Duodenal mucosa (tissue), 2 donors: ENCODE measurements at regions not wholly inside any gene's neighbourhood (a gene's known extent, or its start where the extent isn't known, plus 50 kb on each side); places are given as distances from the start of the nearest gene placed in this dataset.
"Not testable (repeated sequence)": the region's sequence is repeated elsewhere in the genome, so short reads cannot be mapped to it uniquely, and the experiment has no call there.

ENCODE experiments used
- H3K27ac ChIP-seq: one replicate; pipeline ENCODE4 v1.7.0; 2013; ENCODE audit warnings: low read depth, low read length
- H3K27me3 ChIP-seq, 2 donors: one replicate each; pipeline ENCODE4 v1.7.0; 2013; ENCODE audit warnings: low read length in 2 of 2, control low read depth in 1 of 2; ENCODE audit not compliant: insufficient read depth in 2 of 2, control insufficient read depth in 1 of 2
- H3K36me3 ChIP-seq, 2 donors: one replicate each; pipeline ENCODE4 v1.7.0; 2013; ENCODE audit warnings: low read length in 2 of 2, control low read depth in 1 of 2; ENCODE audit not compliant: insufficient read depth in 2 of 2, control insufficient read depth in 1 of 2
- H3K4me1 ChIP-seq, 2 donors: one replicate each; pipeline ENCODE4 v1.7.0; 2013; ENCODE audit warnings: low read length in 2 of 2, control low read depth in 1 of 2; ENCODE audit not compliant: insufficient read depth in 2 of 2, control insufficient read depth in 1 of 2
- H3K4me3 ChIP-seq, 2 donors: one replicate each; pipeline ENCODE4 v1.7.0; 2013; ENCODE audit warnings: low read length in 2 of 2, low read depth in 1 of 2
- H3K9ac ChIP-seq, 2 donors: one replicate each; pipeline ENCODE4 v1.7.0; 2013; ENCODE audit warnings: low read length in 2 of 2, low read depth in 1 of 2
- H3K9me3 ChIP-seq, 2 donors: one replicate each; pipeline ENCODE4 v1.7.0; 2013; ENCODE audit warnings: low read length in 2 of 2, control low read depth in 1 of 2; ENCODE audit not compliant: control insufficient read depth in 1 of 2

- Histone ChIP-seq H3K9me3 (no peaks in the 10 kb centered on the region), H3K4me1 (no peaks in the 10 kb centered on the region), H3K36me3 (no peaks in the 10 kb centered on the region)
Measured at GRCh38 chr3:71987828-71988227, 202.9 kb upstream of the PROK2 start.

GRCh38 chr3:71987089-71987735, 202.3 kb upstream of the PROK2 start:
- no peaks in the 10 kb centered on the region for H3K4me1 ChIP-seq
- no peaks in the 10 kb centered on the region for H3K9me3 ChIP-seq
- no peak overlapping the region for H3K4me3 ChIP-seq
- H3K36me3 ChIP-seq: no peaks in the 10 kb centered on the region
- H3K27me3 ChIP-seq: no peaks in the 10 kb centered on the region
- no peak overlapping the region for H3K9ac ChIP-seq
- no peak overlapping the region for H3K27ac ChIP-seq

More at GRCh38 chr3:71987828-71988227, 202.9 kb upstream of the PROK2 start:
- Histone ChIP-seq H3K27me3 (no peaks in the 10 kb centered on the region), H3K9ac (no peak overlapping the region), H3K27ac (no peak overlapping the region), H3K4me3 (no peak overlapping the region)

- H3K27ac ChIP-seq: no peak overlapping the region
- no peaks in the 10 kb centered on the region for H3K4me1 ChIP-seq
- H3K36me3 ChIP-seq: no peaks in the 10 kb centered on the region
- H3K9ac ChIP-seq: no peak overlapping the region
- H3K9me3 ChIP-seq: no peaks in the 10 kb centered on the region
- H3K27me3 ChIP-seq: no peaks in the 10 kb centered on the region
- no peak overlapping the region for H3K4me3 ChIP-seq
Measured at GRCh38 chr3:71986606-71987005, 201.7 kb upstream of the PROK2 start.

GRCh38 chr3:71984843-71985613, 200.1 kb upstream of the PROK2 start:
- Histone ChIP-seq H3K27me3 (no peaks in the 10 kb centered on the region), H3K4me1 (no peaks in the 10 kb centered on the region), H3K9ac (no peak overlapping the region), H3K4me3 (no peak overlapping the region), H3K36me3 (no peaks in the 10 kb centered on the region), H3K9me3 (no peaks in the 10 kb centered on the region), H3K27ac (no peak overlapping the region)

- Histone ChIP-seq H3K27me3 (no peaks in the 10 kb centered on the region), H3K9ac (no peak overlapping the region), H3K4me1 (no peaks in the 10 kb centered on the region), H3K27ac (no peak overlapping the region), H3K4me3 (no peak overlapping the region), H3K9me3 (no peaks in the 10 kb centered on the region), H3K36me3 (no peaks in the 10 kb centered on the region)
Measured at GRCh38 chr3:71983694-71984093, 198.7 kb upstream of the PROK2 start.

- H3K9me3 ChIP-seq, H3K27ac ChIP-seq, H3K27me3 ChIP-seq, H3K9ac ChIP-seq, H3K4me1 ChIP-seq, H3K4me3 ChIP-seq, H3K36me3 ChIP-seq: not testable (repeated sequence)
Measured at GRCh38 chr3:71982506-71983258, 197.7 kb upstream of the PROK2 start.

- Histone ChIP-seq H3K9me3 (no peaks in the 10 kb centered on the region), H3K27me3 (no peaks in the 10 kb centered on the region), H3K27ac (no peak overlapping the region), H3K36me3 (no peaks in the 10 kb centered on the region), H3K4me3 (no peak overlapping the region), H3K9ac (no peak overlapping the region), H3K4me1 (peaks cover 0 to 5% of the 10 kb centered on the region in 2 donors)
Measured at GRCh38 chr3:71979175-71979574, 194.2 kb upstream of the PROK2 start.

GRCh38 chr3:71978150-71978721, 193.3 kb upstream of the PROK2 start:
- no peak overlapping the region for H3K27ac ChIP-seq
- H3K9ac ChIP-seq: no peak overlapping the region

GRCh38 chr3:71977525-71977924, 192.6 kb upstream of the PROK2 start:
- Histone ChIP-seq H3K4me3 (no peak overlapping the region), H3K9ac (no peak overlapping the region), H3K27ac (no peak overlapping the region), H3K4me1 (peaks cover 0 to 5% of the 10 kb centered on the region in 2 donors), H3K27me3 (no peaks in the 10 kb centered on the region), H3K9me3 (no peaks in the 10 kb centered on the region), H3K36me3 (no peaks in the 10 kb centered on the region)

More at GRCh38 chr3:71978150-71978721, 193.3 kb upstream of the PROK2 start:
- Histone ChIP-seq H3K9me3 (no peaks in the 10 kb centered on the region), H3K4me3 (peak overlapping the region in 1 of 2 donors; percentile 7), H3K4me1 (peaks cover 0 to 5% of the 10 kb centered on the region in 2 donors), H3K27me3 (no peaks in the 10 kb centered on the region), H3K36me3 (no peaks in the 10 kb centered on the region)

GRCh38 chr3:71975573-71975972, 190.6 kb upstream of the PROK2 start:
- Histone ChIP-seq H3K9ac (no peak overlapping the region), H3K4me3 (no peak overlapping the region), H3K9me3 (no peaks in the 10 kb centered on the region), H3K27me3 (peaks cover 0 to 2% of the 10 kb centered on the region in 2 donors), H3K36me3 (no peaks in the 10 kb centered on the region), H3K4me1 (peaks cover 0 to 5% of the 10 kb centered on the region in 2 donors), H3K27ac (no peak overlapping the region)
